ENCODE measurements at regions not wholly inside any gene's neighbourhood (a gene's known extent, or its start where the extent isn't known, plus 50 kb on each side); places are given as distances from the start of the nearest gene placed in this dataset.

- DNase-seq (ENCODE audit: low spot score) (no peak), ATAC-seq (ENCODE audit: low read depth) (peak; percentile 82)
- TF ChIP-seq CTCF (IDR thresholded peaks at IDR 0.05; ENCODE audit: poor library complexity, severe bottlenecking), result no peak
- H3K4me1 ChIP-seq (ENCODE audit: insufficient read depth, poor library complexity, severe bottlenecking), result peaks cover 7% of the 10 kb centered on the region
- no peaks in the 10 kb centered on the region for H3K27me3 ChIP-seq (ENCODE audit: insufficient read depth, poor library complexity, severe bottlenecking)
- H3K27ac ChIP-seq (ENCODE audit: poor library complexity, severe bottlenecking), result no peak overlapping the region
- H3K9me3 ChIP-seq (ENCODE audit: severe bottlenecking), result no peaks in the 10 kb centered on the region
- H3K4me3 ChIP-seq (ENCODE audit: severe bottlenecking), result no peak overlapping the region
- H3K36me3 ChIP-seq (ENCODE audit: low read depth), result no peaks in the 10 kb centered on the region
These were observed 1377.5 kb upstream of the CDH9 start for GRCh38 chr5:28415791-28416443.

DNA sequence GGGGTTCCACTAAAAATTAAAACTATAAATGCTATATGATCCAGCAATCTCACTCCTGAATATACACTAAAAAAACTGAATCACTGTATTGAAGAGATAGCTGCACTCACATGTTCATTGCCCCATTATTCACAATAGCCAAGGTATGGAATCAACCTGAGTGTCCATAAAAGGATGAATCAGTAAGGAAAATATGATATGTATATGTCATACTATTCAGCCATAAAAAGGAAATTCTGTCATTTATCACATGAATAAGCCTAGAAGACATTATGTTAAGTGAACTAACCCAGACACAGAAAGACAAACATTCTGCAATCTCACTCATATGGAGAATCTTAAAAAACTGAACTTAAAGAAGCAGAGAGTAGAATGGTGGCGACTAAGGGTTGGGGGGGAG, 1376.2 kb upstream of the CDH9 start:
- DNase-seq (ENCODE audit: low spot score), result no peak
- no peaks in the 10 kb centered on the region for H3K9me3 ChIP-seq (ENCODE audit: severe bottlenecking)
- no peaks in the 10 kb centered on the region for H3K27me3 ChIP-seq (ENCODE audit: insufficient read depth, poor library complexity, severe bottlenecking)
- H3K27ac ChIP-seq (ENCODE audit: poor library complexity, severe bottlenecking), result no peak overlapping the region
- no peaks in the 10 kb centered on the region for H3K36me3 ChIP-seq (ENCODE audit: low read depth)
- no peak for TF ChIP-seq CTCF (IDR thresholded peaks at IDR 0.05; ENCODE audit: poor library complexity, severe bottlenecking)
- H3K4me3 ChIP-seq (ENCODE audit: severe bottlenecking), result no peak overlapping the region
- H3K4me1 ChIP-seq (ENCODE audit: insufficient read depth, poor library complexity, severe bottlenecking), result peaks cover 7% of the 10 kb centered on the region
- ATAC-seq (ENCODE audit: low read depth), result peak; percentile 65

- DNase-seq (ENCODE audit: low spot score), result no peak
- Histone ChIP-seq H3K27me3 (ENCODE audit: insufficient read depth, poor library complexity, severe bottlenecking) (no peaks in the 10 kb centered on the region), H3K36me3 (ENCODE audit: low read depth) (no peaks in the 10 kb centered on the region), H3K4me3 (ENCODE audit: severe bottlenecking) (no peak overlapping the region), H3K9me3 (ENCODE audit: severe bottlenecking) (no peaks in the 10 kb centered on the region), H3K27ac (ENCODE audit: poor library complexity, severe bottlenecking) (peak overlapping the region; percentile 45), H3K4me1 (ENCODE audit: insufficient read depth, poor library complexity, severe bottlenecking) (peaks cover 5% of the 10 kb centered on the region)
- TF ChIP-seq CTCF (IDR thresholded peaks at IDR 0.05; ENCODE audit: poor library complexity, severe bottlenecking), result no peak
- no peak for ATAC-seq (ENCODE audit: low read depth)
These were observed 1370.3 kb upstream of the CDH9 start for GRCh38 chr5:28408651-28409050.

DNA sequence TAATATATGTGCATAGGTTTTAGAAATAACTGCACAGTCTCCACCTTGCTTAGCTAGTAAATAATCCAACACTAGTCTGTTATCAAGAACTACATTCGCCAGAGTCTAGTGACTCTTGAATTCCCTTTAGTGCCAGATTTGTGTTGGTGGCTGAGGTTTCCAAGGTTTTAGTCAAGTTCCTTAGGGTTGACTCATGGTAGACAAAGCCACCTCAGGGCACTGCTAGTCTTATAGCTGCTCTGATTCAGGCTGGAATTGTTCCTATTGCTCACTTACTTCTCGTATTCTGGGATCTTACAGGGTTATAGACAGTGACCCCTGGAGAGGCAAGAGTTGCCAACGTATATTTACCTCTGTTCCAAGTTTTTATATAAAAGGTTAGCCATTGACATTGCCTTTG, 1369.8 kb upstream of the CDH9 start:
- TF ChIP-seq CTCF (IDR thresholded peaks at IDR 0.05; ENCODE audit: poor library complexity, severe bottlenecking), result no peak
- H3K36me3 ChIP-seq (ENCODE audit: low read depth), result no peaks in the 10 kb centered on the region
- no peaks in the 10 kb centered on the region for H3K9me3 ChIP-seq (ENCODE audit: severe bottlenecking)
- peak; percentile 99 for ATAC-seq (ENCODE audit: low read depth)
- no peak overlapping the region for H3K4me3 ChIP-seq (ENCODE audit: severe bottlenecking)
- H3K4me1 ChIP-seq (ENCODE audit: insufficient read depth, poor library complexity, severe bottlenecking), result peaks cover 5% of the 10 kb centered on the region
- no peaks in the 10 kb centered on the region for H3K27me3 ChIP-seq (ENCODE audit: insufficient read depth, poor library complexity, severe bottlenecking)
- H3K27ac ChIP-seq (ENCODE audit: poor library complexity, severe bottlenecking), result peak overlapping the region; percentile 45
- DNase-seq (ENCODE audit: low spot score), result no peak

DNA sequence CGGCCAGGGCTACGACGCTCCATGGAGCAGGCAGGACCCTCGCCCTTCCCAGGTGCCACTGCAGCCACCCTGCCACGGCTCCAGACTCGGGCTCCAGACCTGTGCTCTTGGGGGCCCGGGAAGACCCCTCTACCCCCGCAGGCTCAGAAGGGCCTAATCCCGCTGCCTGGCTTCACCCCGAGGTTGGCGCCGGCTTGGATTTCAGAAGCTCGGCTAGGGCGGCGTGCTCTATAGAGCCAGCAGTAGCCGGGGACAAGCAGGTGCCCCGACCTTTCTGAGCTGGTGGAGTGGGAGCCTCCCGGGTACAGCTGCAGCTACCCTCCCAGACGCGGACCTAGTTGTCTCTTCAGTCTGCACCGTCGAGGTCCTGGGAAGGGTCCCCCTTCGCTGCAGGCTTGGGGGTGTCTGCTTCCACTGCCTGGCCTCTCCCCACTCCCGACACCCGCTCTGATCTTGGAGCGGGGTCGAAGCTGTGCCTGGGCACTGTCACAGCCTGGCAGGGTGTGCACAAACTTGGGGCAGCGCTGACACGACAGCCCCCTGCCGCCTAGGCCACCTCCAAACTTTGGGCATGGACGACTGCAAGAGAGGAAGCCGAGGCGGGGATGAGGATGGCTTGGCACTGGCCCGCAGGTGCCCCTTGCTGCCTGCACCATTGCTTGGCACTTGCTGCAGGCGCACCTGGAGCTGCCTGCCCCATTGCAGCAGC, 1366.1 kb upstream of the CDH9 start:
- H3K36me3 ChIP-seq (ENCODE audit: low read depth), result no peaks in the 10 kb centered on the region
- H3K4me3 ChIP-seq (ENCODE audit: severe bottlenecking), result no peak overlapping the region
- H3K4me1 ChIP-seq (ENCODE audit: insufficient read depth, poor library complexity, severe bottlenecking), result peaks cover 5% of the 10 kb centered on the region
- TF ChIP-seq CTCF (IDR thresholded peaks at IDR 0.05; ENCODE audit: poor library complexity, severe bottlenecking), result no peak
- H3K9me3 ChIP-seq (ENCODE audit: severe bottlenecking), result no peaks in the 10 kb centered on the region
- ATAC-seq (ENCODE audit: low read depth) (no peak), DNase-seq (ENCODE audit: low spot score) (peak; percentile 48)
- no peaks in the 10 kb centered on the region for H3K27me3 ChIP-seq (ENCODE audit: insufficient read depth, poor library complexity, severe bottlenecking)
- no peak overlapping the region for H3K27ac ChIP-seq (ENCODE audit: poor library complexity, severe bottlenecking)
